ENCODE measurements at regions not wholly inside any gene's neighbourhood (a gene's known extent, or its start where the extent isn't known, plus 50 kb on each side); places are given as distances from the start of the nearest gene placed in this dataset.
A peak's percentile ranks its signal among the peaks of the same experiment; 100 is the strongest.

- DNase-seq = no peak
Observed at GRCh38 chr1:81571946-81572345, 228.8 kb upstream of the ADGRL2 start.

- DNase-seq = no peak
Observed at GRCh38 chr1:81569761-81570160, 231.0 kb upstream of the ADGRL2 start.

- no peak for DNase-seq
Observed at GRCh38 chr1:81563632-81564031, 237.1 kb upstream of the ADGRL2 start.

- no peak for DNase-seq
Observed at GRCh38 chr1:81562934-81563333, 237.8 kb upstream of the ADGRL2 start.

GRCh38 chr1:81560629-81561028 is 240.1 kb upstream of the ADGRL2 start:
- DNase-seq = no peak

GRCh38 chr1:81559662-81560350 is 240.9 kb upstream of the ADGRL2 start:
- no peak for DNase-seq

GRCh38 chr1:81558291-81559076 is 242.2 kb upstream of the ADGRL2 start:
- DNase-seq = no peak

GRCh38 chr1:81556968-81557367 is 243.8 kb upstream of the ADGRL2 start:
- no peak for DNase-seq

GRCh38 chr1:81554534-81554933 is 246.2 kb upstream of the ADGRL2 start:
- DNase-seq = no peak

- DNase-seq = no peak
Observed at GRCh38 chr1:81554108-81554507, 246.6 kb upstream of the ADGRL2 start.

GRCh38 chr1:81553503-81553902 is 247.2 kb upstream of the ADGRL2 start:
- DNase-seq = no peak

GRCh38 chr1:81551946-81552345 is 248.8 kb upstream of the ADGRL2 start:
- DNase-seq = no peak

- DNase-seq = no peak
Observed at GRCh38 chr1:81550753-81551152, 250.0 kb upstream of the ADGRL2 start.

- peak; percentile 54 for DNase-seq
Observed at GRCh38 chr1:81549588-81550127, 251.1 kb upstream of the ADGRL2 start.

- no peak for DNase-seq
Observed at GRCh38 chr1:81548918-81549587, 251.7 kb upstream of the ADGRL2 start.

GRCh38 chr1:81547912-81548303 is 252.8 kb upstream of the ADGRL2 start:
- no peak for DNase-seq

- DNase-seq = no peak
Observed at GRCh38 chr1:81547261-81547911, 253.3 kb upstream of the ADGRL2 start.

GRCh38 chr1:81545734-81546133 is 255.0 kb upstream of the ADGRL2 start:
- DNase-seq = no peak

GRCh38 chr1:81543764-81544163 is 257.0 kb upstream of the ADGRL2 start:
- DNase-seq = no peak

GRCh38 chr1:81542196-81542595 is 258.5 kb upstream of the ADGRL2 start:
- DNase-seq = peak; percentile 28

- DNase-seq = no peak
Observed at GRCh38 chr1:81540216-81540615, 260.5 kb upstream of the ADGRL2 start.

- DNase-seq = no peak
Observed at GRCh38 chr1:81529014-81529413, 271.7 kb upstream of the ADGRL2 start.

GRCh38 chr1:81525085-81525484 is 275.6 kb upstream of the ADGRL2 start:
- DNase-seq = no peak
